GM12891 (cell line): ENCODE measurements at regions not wholly inside any gene's neighbourhood (a gene's known extent, or its start where the extent isn't known, plus 50 kb on each side); places are given as distances from the start of the nearest gene placed in this dataset.

Experiments
- POLR2A ChIP-seq: IDR thresholded peaks from 2 replicates; pipeline ENCODE4 v1.6.1; 2011; ENCODE audit warnings: low read depth, low read length, control low read depth
- SPI1 ChIP-seq: IDR thresholded peaks from 2 replicates; pipeline ENCODE4 v1.6.1; 2011; ENCODE audit warnings: low read depth, low read length, control low read depth

DNA sequence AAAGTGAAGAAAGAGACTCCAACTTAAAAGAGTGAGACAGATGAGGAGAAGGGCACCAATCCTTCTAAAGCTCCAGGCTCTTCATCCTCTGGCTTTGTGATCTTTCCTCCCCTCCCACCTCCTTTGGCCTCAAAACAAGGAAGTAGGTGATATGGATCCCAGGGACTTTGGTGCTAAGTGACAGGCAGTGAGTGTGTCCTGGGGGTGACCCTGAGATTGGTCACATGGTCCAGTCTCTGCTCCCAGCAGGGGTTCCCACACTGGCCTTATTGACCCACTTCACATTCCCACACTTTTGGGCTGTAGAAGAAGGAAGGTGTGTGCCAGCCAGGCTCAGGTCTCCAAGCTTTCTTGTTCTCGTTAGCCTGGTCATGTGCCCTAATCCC, 401.2 kb upstream of the PROX1 start:
- no peak for TF ChIP-seq POLR2A
- no peak for TF ChIP-seq SPI1
